PC-3 (cell line): ENCODE measurements at regions not wholly inside any gene's neighbourhood (a gene's known extent, or its start where the extent isn't known, plus 50 kb on each side); places are given as distances from the start of the nearest gene placed in this dataset.

Experiments
- ATAC-seq: fragments of 200-7000 bp; cut with Tn5 transposase; 2 replicates; pipeline ENCODE4 v1.9.1; 2020; ENCODE audit warnings: mild to moderate bottlenecking, moderate library complexity
- BruUV-seq: library from RNA; stranded (reverse); fragments of 400-500 nt; replicated peaks from 2 replicates; lab custom pipeline; 2021; lab: Mats Ljungman, UMichigan
- CTCF ChIA-PET: fragments of 300-600 bp; sonication (Branson Sonifier 250); formaldehyde crosslinking; loops from one replicate; lab custom pipeline; 2022; ENCODE audit warnings: antibody characterized with exemption; lab: Charles Lee
- POLR2A ChIA-PET: fragments of 300-600 bp; sonication (Branson Sonifier 250); formaldehyde crosslinking; loops from one replicate; lab custom pipeline; 2022; ENCODE audit warnings: antibody characterized with exemption; ENCODE audit not compliant: unreplicated experiment; lab: Charles Lee
- DNase-seq: peaks from one replicate; pipeline ENCODE4 v3.0.0-alpha.2; 2015
- H2AFZ ChIP-seq: fragments of 300-600 bp; sonication (generic); 2 replicates; pipeline ENCODE4 v1.6.0; 2016; ENCODE audit warnings: antibody characterized with exemption, low read length
- H3F3A ChIP-seq: fragments of 300-600 bp; sonication (generic); one replicate; pipeline ENCODE4 v1.6.0; 2017; ENCODE audit warnings: antibody characterized with exemption, low read length, control low read depth, mild to moderate bottlenecking; ENCODE audit not compliant: unreplicated experiment
- H3K27ac ChIP-seq: fragments of 300-600 bp; sonication (generic); 2 replicates; pipeline ENCODE4 v1.5.1; 2016; ENCODE audit warnings: mild to moderate bottlenecking, low read length
- H3K27me3 ChIP-seq: fragments of 300-600 bp; sonication (generic); 2 replicates; pipeline ENCODE4 v1.6.1; 2016; ENCODE audit warnings: low read length, mixed read lengths
- H3K36me3 ChIP-seq: fragments of 300-600 bp; sonication (generic); 2 replicates; pipeline ENCODE4 v1.6.1; 2016; ENCODE audit warnings: low read depth, mixed run types, low read length, mixed read lengths
- H3K4me1 ChIP-seq: fragments of 300-600 bp; sonication (generic); 2 replicates; pipeline ENCODE4 v1.5.1; 2016; ENCODE audit warnings: low read length; ENCODE audit not compliant: insufficient read depth
- H3K4me2 ChIP-seq: fragments of 300-600 bp; sonication (generic); 2 replicates; pipeline ENCODE4 v1.6.0; 2016; ENCODE audit warnings: low read length
- H3K4me3 ChIP-seq: fragments of 300-600 bp; sonication (generic); 2 replicates; pipeline ENCODE4 v1.5.1; 2016; ENCODE audit warnings: mild to moderate bottlenecking, low read length, mixed read lengths
- H3K79me2 ChIP-seq: fragments of 300-600 bp; sonication (generic); 2 replicates; pipeline ENCODE4 v1.6.1; 2017; ENCODE audit warnings: low read length, mixed read lengths
- H3K9ac ChIP-seq: fragments of 300-600 bp; sonication (generic); 2 replicates; pipeline ENCODE4 v1.6.0; 2016; ENCODE audit warnings: mild to moderate bottlenecking, low read length
- H3K9me2 ChIP-seq: fragments of 300-600 bp; sonication (generic); replicated peaks from 2 replicates; pipeline ENCODE4 v1.6.1; 2016; ENCODE audit warnings: mixed run types, low read length, mixed read lengths
- H3K9me3 ChIP-seq: fragments of 300-600 bp; sonication (generic); 2 replicates; pipeline ENCODE4 v1.6.1; 2016; ENCODE audit warnings: low read length, mixed read lengths
- H4K20me1 ChIP-seq: fragments of 300-600 bp; sonication (generic); 2 replicates; pipeline ENCODE4 v1.6.1; 2016; ENCODE audit warnings: low read length, mixed read lengths
- EZH2 ChIP-seq: fragments of 300-600 bp; sonication (generic); IDR thresholded peaks from one replicate; pipeline ENCODE4 v1.6.1; 2017; ENCODE audit warnings: antibody characterized with exemption, mild to moderate bottlenecking, low read length; ENCODE audit not compliant: unreplicated experiment
- EZH2phosphoT487 ChIP-seq: fragments of 300-600 bp; sonication (generic); IDR thresholded peaks from 2 replicates; pipeline ENCODE4 v1.6.1; 2018; ENCODE audit warnings: mild to moderate bottlenecking, antibody characterized with exemption, low read length, borderline replicate concordance
- intact Hi-C: fragments of 100-400 bp; cut with micrococcal nuclease; formaldehyde crosslinking; loops from 2 replicates; pipeline ENCODE4 v1.9.0; 2023
- TF ChIP-seq, protein P1 (sequence below): fragments of 300-600 bp; sonication (generic); conservative IDR thresholded peaks from 2 replicates; pipeline ENCODE4 v1.5.1; 2017; ENCODE audit warnings: antibody characterized with exemption, low read depth, mild to moderate bottlenecking, low read length

- H3K4me2 ChIP-seq: no peak overlapping the region
- DNase-seq (no peak), ATAC-seq (no peak)
- ChIA-PET CTCF (no interaction called here), POLR2A (no interaction called here)
- no peaks in the 10 kb centered on the region for H3K9me3 ChIP-seq
- no peak overlapping the region for H3K9ac ChIP-seq
- H3K4me1 ChIP-seq: no peaks in the 10 kb centered on the region
- no TSS peak for BruUV-seq
- H3K4me3 ChIP-seq: no peak overlapping the region
- no peaks in the 10 kb centered on the region for H3K79me2 ChIP-seq
- TF ChIP-seq, protein P1, sequence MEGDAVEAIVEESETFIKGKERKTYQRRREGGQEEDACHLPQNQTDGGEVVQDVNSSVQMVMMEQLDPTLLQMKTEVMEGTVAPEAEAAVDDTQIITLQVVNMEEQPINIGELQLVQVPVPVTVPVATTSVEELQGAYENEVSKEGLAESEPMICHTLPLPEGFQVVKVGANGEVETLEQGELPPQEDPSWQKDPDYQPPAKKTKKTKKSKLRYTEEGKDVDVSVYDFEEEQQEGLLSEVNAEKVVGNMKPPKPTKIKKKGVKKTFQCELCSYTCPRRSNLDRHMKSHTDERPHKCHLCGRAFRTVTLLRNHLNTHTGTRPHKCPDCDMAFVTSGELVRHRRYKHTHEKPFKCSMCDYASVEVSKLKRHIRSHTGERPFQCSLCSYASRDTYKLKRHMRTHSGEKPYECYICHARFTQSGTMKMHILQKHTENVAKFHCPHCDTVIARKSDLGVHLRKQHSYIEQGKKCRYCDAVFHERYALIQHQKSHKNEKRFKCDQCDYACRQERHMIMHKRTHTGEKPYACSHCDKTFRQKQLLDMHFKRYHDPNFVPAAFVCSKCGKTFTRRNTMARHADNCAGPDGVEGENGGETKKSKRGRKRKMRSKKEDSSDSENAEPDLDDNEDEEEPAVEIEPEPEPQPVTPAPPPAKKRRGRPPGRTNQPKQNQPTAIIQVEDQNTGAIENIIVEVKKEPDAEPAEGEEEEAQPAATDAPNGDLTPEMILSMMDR: no peak
- no peak for TF ChIP-seq EZH2
- TF ChIP-seq EZH2phosphoT487: no peak
- intact Hi-C loops: no loop called here
- no peaks in the 10 kb centered on the region for H3K9me2 ChIP-seq
- no peaks in the 10 kb centered on the region for H3K27me3 ChIP-seq
- no peaks in the 10 kb centered on the region for H4K20me1 ChIP-seq
- no peak overlapping the region for H3K27ac ChIP-seq
- no peaks in the 10 kb centered on the region for H3K36me3 ChIP-seq
- no peak overlapping the region for H2AFZ ChIP-seq
- H3F3A ChIP-seq: no peaks in the 10 kb centered on the region
These were observed 113.6 kb upstream of the CD180 start for GRCh38 chr5:67310169-67310568.

- no peak overlapping the region for H3K9ac ChIP-seq
- no peaks in the 10 kb centered on the region for H3K9me3 ChIP-seq
- no peak overlapping the region for H3K4me2 ChIP-seq
- no peaks in the 10 kb centered on the region for H3K79me2 ChIP-seq
- ATAC-seq (no peak), DNase-seq (no peak)
- no peaks in the 10 kb centered on the region for H3F3A ChIP-seq
- CTCF ChIA-PET: no interaction called here
- H3K27me3 ChIP-seq: no peaks in the 10 kb centered on the region
- no peak overlapping the region for H2AFZ ChIP-seq
- no peak overlapping the region for H3K4me3 ChIP-seq
- no TSS peak for BruUV-seq
- TF ChIP-seq, protein P1: no peak
- no peak for TF ChIP-seq EZH2phosphoT487
- no peak for TF ChIP-seq EZH2
- H4K20me1 ChIP-seq: no peaks in the 10 kb centered on the region
- POLR2A ChIA-PET: no interaction called here
- intact Hi-C loops: no loop called here
- no peak overlapping the region for H3K27ac ChIP-seq
- H3K36me3 ChIP-seq: no peaks in the 10 kb centered on the region
- no peaks in the 10 kb centered on the region for H3K4me1 ChIP-seq
- H3K9me2 ChIP-seq: no peaks in the 10 kb centered on the region
These were observed 112.5 kb upstream of the CD180 start for GRCh38 chr5:67308988-67309688.

GRCh38 chr5:67306965-67307607, 110.5 kb upstream of the CD180 start:
- ChIA-PET POLR2A (no interaction called here), CTCF (no interaction called here)
- BruUV-seq: no TSS peak
- TF ChIP-seq EZH2phosphoT487 (no peak), EZH2 (no peak)
- TF ChIP-seq, protein P1: no peak
- no peak overlapping the region for H3K9ac ChIP-seq
- no peaks in the 10 kb centered on the region for H3K79me2 ChIP-seq
- no peak overlapping the region for H3K27ac ChIP-seq
- ATAC-seq: no peak
- intact Hi-C loops: no loop called here
- no peaks in the 10 kb centered on the region for H3K9me2 ChIP-seq
- H3K27me3 ChIP-seq: no peaks in the 10 kb centered on the region
- H2AFZ ChIP-seq: no peak overlapping the region
- DNase-seq: no peak
- H3K4me2 ChIP-seq: no peak overlapping the region
- no peak overlapping the region for H3K4me3 ChIP-seq
- H3K4me1 ChIP-seq: no peaks in the 10 kb centered on the region
- H3K36me3 ChIP-seq: no peaks in the 10 kb centered on the region
- H4K20me1 ChIP-seq: no peaks in the 10 kb centered on the region
- no peaks in the 10 kb centered on the region for H3F3A ChIP-seq
- no peaks in the 10 kb centered on the region for H3K9me3 ChIP-seq
